GM18870 (cell line): ENCODE measurements at regions not wholly inside any gene's neighbourhood (a gene's known extent, or its start where the extent isn't known, plus 50 kb on each side); places are given as distances from the start of the nearest gene placed in this dataset.

ENCODE experiments used
- ATAC-seq: cut with Tn5 transposase; IDR thresholded peaks from one replicate; pipeline ENCODE4 v1.9.1; 2021; ENCODE audit warnings: moderate library complexity; ENCODE audit not compliant: unreplicated experiment

GRCh38 chr2:193348055-193348454, 1153.3 kb upstream of the TMEFF2 start:
- no peak for ATAC-seq

GRCh38 chr2:193336781-193337180, 1142.0 kb upstream of the TMEFF2 start:
- no peak for ATAC-seq

- ATAC-seq, result no peak
Observed at GRCh38 chr2:193334401-193334800, 1139.7 kb upstream of the TMEFF2 start.

- no peak for ATAC-seq
Observed at GRCh38 chr2:193333539-193333938, 1138.8 kb upstream of the TMEFF2 start.

GRCh38 chr2:193332941-193333340, 1138.2 kb upstream of the TMEFF2 start:
- ATAC-seq, result no peak

GRCh38 chr2:193331676-193332075, 1136.9 kb upstream of the TMEFF2 start:
- ATAC-seq, result no peak

- ATAC-seq, result no peak
Observed at GRCh38 chr2:193326296-193326695, 1131.6 kb upstream of the TMEFF2 start.

GRCh38 chr2:193315428-193316091, 1120.8 kb upstream of the TMEFF2 start:
- ATAC-seq, result peak; percentile 59

GRCh38 chr2:193303464-193303863, 1108.7 kb upstream of the TMEFF2 start:
- ATAC-seq, result no peak

- no peak for ATAC-seq
Observed at GRCh38 chr2:193294371-193294770, 1099.6 kb upstream of the TMEFF2 start.

GRCh38 chr2:193279361-193279760, 1084.6 kb upstream of the TMEFF2 start:
- ATAC-seq, result no peak

- no peak for ATAC-seq
Observed at GRCh38 chr2:193276988-193277387, 1082.3 kb upstream of the TMEFF2 start.

- ATAC-seq, result no peak
Observed at GRCh38 chr2:193276560-193276959, 1081.8 kb upstream of the TMEFF2 start.

- no peak for ATAC-seq
Observed at GRCh38 chr2:193276069-193276468, 1081.3 kb upstream of the TMEFF2 start.

- ATAC-seq, result no peak
Observed at GRCh38 chr2:193272011-193272410, 1077.3 kb upstream of the TMEFF2 start.

GRCh38 chr2:193270816-193271215, 1076.1 kb upstream of the TMEFF2 start:
- ATAC-seq, result no peak

GRCh38 chr2:193267496-193268002, 1072.8 kb upstream of the TMEFF2 start:
- ATAC-seq, result no peak

GRCh38 chr2:193253014-193253530, 1058.3 kb upstream of the TMEFF2 start:
- ATAC-seq, result no peak

GRCh38 chr2:193251909-193252308, 1057.2 kb upstream of the TMEFF2 start:
- no peak for ATAC-seq

- ATAC-seq, result no peak
Observed at GRCh38 chr2:193250389-193250788, 1055.7 kb upstream of the TMEFF2 start.

- no peak for ATAC-seq
Observed at GRCh38 chr2:193240752-193241151, 1046.0 kb upstream of the TMEFF2 start.

GRCh38 chr2:193231634-193232033, 1036.9 kb upstream of the TMEFF2 start:
- no peak for ATAC-seq

- ATAC-seq, result no peak
Observed at GRCh38 chr2:193228276-193228675, 1033.5 kb upstream of the TMEFF2 start.
